GM21528 (cell line): ENCODE measurements at regions not wholly inside any gene's neighbourhood (a gene's known extent, or its start where the extent isn't known, plus 50 kb on each side); places are given as distances from the start of the nearest gene placed in this dataset.
A peak's percentile ranks its signal among the peaks of the same experiment; 100 is the strongest.
"Not testable (repeated sequence)": the region's sequence is repeated elsewhere in the genome, so short reads cannot be mapped to it uniquely, and the experiment has no call there.

Experiments
- ATAC-seq: cut with Tn5 transposase; IDR thresholded peaks from one replicate; pipeline ENCODE4 v1.9.1; 2021; ENCODE audit warnings: mild to moderate bottlenecking, moderate library complexity; ENCODE audit not compliant: unreplicated experiment, low FRiP score

GRCh38 chr5:116769953-116770352 lies 195.3 kb upstream of the SEMA6A start:
- not testable (repeated sequence) for ATAC-seq

GRCh38 chr5:116769470-116769869 lies 194.8 kb upstream of the SEMA6A start:
- no peak for ATAC-seq

- ATAC-seq: peak; percentile 36
Measured at GRCh38 chr5:116766470-116766947, 191.9 kb upstream of the SEMA6A start.

GRCh38 chr5:116765441-116765840 lies 190.8 kb upstream of the SEMA6A start:
- no peak for ATAC-seq

- no peak for ATAC-seq
Measured at GRCh38 chr5:116764941-116765340, 190.3 kb upstream of the SEMA6A start.

- ATAC-seq: peak; percentile 74
Measured at GRCh38 chr5:116763987-116764866, 189.6 kb upstream of the SEMA6A start.

GRCh38 chr5:116759860-116760640 lies 185.4 kb upstream of the SEMA6A start:
- ATAC-seq: no peak

GRCh38 chr5:116757326-116757725 lies 182.7 kb upstream of the SEMA6A start:
- no peak for ATAC-seq

GRCh38 chr5:116756531-116756930 lies 181.9 kb upstream of the SEMA6A start:
- ATAC-seq: no peak

- ATAC-seq: no peak
Measured at GRCh38 chr5:116754556-116754955, 179.9 kb upstream of the SEMA6A start.

- ATAC-seq: no peak
Measured at GRCh38 chr5:116751684-116752083, 177.1 kb upstream of the SEMA6A start.

- no peak for ATAC-seq
Measured at GRCh38 chr5:116750631-116751580, 176.3 kb upstream of the SEMA6A start.

GRCh38 chr5:116747881-116748280 lies 173.3 kb upstream of the SEMA6A start:
- no peak for ATAC-seq

- no peak for ATAC-seq
Measured at GRCh38 chr5:116746668-116747067, 172.0 kb upstream of the SEMA6A start.

GRCh38 chr5:116740771-116741170 lies 166.1 kb upstream of the SEMA6A start:
- no peak for ATAC-seq

- no peak for ATAC-seq
Measured at GRCh38 chr5:116739571-116739970, 164.9 kb upstream of the SEMA6A start.

GRCh38 chr5:116738615-116739261 lies 164.1 kb upstream of the SEMA6A start:
- no peak for ATAC-seq

- ATAC-seq: no peak
Measured at GRCh38 chr5:116738239-116738614, 163.6 kb upstream of the SEMA6A start.

GRCh38 chr5:116736671-116737070 lies 162.0 kb upstream of the SEMA6A start:
- ATAC-seq: no peak
